ENCODE measurements at regions not wholly inside any gene's neighbourhood (a gene's known extent, or its start where the extent isn't known, plus 50 kb on each side); places are given as distances from the start of the nearest gene placed in this dataset.

DNA sequence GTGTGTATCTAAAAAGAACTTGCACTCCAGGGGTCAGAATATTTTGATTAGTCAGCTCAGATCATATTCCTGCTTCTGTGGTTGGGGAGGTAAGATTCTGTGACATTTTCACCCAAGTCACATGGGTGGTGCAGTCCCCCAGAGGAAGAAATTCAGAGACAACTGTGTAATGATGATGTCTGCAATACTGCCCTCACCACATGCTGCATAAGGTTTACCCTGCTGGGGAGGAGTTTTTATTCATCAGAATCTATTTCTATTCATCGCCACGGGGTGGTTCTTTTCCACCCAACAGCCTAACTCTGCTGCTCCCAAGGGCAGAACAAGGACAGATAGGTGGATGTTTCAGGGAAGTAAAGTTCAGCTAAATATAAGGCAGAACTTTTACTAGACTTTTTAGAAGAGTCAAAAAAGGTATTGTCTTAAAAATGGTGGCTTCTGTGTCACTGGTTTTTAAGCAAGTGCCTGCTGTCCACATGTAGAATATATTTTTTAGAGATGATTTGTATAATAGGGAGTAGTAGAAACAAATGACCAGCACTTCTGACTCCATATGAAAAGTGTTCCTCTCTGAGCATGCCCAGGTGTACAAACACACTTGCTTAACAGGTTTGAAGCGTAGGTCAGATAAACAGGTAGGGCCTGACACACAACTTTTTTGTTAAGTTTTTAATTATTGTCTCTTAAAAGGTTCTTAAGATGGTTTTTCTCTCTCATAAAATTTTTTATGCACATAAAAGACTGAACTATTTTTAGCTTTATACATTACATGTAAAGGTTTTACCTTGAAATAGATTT is 352.7 kb downstream of the LRRC70 start:
- DNase-seq (ENCODE audit: low read depth), result no peak
- no peak overlapping the region for H3K4me3 ChIP-seq (ENCODE audit: low read length)
- TF ChIP-seq, protein P1, sequence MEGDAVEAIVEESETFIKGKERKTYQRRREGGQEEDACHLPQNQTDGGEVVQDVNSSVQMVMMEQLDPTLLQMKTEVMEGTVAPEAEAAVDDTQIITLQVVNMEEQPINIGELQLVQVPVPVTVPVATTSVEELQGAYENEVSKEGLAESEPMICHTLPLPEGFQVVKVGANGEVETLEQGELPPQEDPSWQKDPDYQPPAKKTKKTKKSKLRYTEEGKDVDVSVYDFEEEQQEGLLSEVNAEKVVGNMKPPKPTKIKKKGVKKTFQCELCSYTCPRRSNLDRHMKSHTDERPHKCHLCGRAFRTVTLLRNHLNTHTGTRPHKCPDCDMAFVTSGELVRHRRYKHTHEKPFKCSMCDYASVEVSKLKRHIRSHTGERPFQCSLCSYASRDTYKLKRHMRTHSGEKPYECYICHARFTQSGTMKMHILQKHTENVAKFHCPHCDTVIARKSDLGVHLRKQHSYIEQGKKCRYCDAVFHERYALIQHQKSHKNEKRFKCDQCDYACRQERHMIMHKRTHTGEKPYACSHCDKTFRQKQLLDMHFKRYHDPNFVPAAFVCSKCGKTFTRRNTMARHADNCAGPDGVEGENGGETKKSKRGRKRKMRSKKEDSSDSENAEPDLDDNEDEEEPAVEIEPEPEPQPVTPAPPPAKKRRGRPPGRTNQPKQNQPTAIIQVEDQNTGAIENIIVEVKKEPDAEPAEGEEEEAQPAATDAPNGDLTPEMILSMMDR (conservative IDR thresholded peaks at IDR 0.05; ENCODE audit: low read length), result no peak

DNA sequence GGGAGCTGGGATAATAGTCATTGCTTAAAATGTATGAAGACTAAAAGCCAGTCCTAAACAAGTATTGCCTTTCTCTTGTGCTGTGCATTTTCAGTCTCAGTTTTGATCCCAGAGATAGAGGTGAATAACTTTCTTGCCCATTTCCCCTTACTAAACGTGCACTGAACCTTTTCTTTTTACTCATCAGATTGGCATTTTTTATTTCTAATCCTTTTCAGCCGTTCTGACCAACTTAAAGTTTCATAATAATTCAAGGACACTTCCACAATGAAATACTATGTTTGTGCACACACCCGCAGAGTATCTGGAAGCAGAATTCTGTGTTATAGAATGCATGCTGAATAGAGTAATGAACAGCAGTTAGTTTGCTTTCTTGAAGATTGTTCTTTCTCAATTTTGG is 343.6 kb downstream of the LRRC70 start:
- H3K4me3 ChIP-seq (ENCODE audit: low read length), result no peak overlapping the region
- TF ChIP-seq, protein P1 (conservative IDR thresholded peaks at IDR 0.05; ENCODE audit: low read length), result no peak
- no peak for DNase-seq (ENCODE audit: low read depth)

DNA sequence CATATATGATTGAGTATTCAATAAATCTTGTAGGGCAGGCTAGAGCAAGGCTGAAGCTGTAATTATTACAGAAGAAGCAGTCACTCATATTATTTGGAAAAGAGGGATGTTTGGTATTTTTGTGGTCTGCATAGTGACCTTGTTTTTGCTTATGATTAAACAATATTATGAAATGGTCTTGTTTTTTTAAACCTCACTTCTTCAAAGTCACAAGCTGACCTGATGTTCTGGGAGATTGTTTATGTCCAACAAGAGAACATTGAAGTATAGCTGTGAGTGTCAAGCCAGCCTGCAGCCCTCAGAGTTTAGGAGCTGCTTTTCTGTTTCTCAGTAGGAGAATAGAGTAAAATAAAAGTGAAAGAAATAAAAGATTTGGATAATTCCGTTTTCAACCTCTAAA is 342.2 kb downstream of the LRRC70 start:
- no peak overlapping the region for H3K4me3 ChIP-seq (ENCODE audit: low read length)
- TF ChIP-seq, protein P1 (conservative IDR thresholded peaks at IDR 0.05; ENCODE audit: low read length), result no peak
- no peak for DNase-seq (ENCODE audit: low read depth)

DNA sequence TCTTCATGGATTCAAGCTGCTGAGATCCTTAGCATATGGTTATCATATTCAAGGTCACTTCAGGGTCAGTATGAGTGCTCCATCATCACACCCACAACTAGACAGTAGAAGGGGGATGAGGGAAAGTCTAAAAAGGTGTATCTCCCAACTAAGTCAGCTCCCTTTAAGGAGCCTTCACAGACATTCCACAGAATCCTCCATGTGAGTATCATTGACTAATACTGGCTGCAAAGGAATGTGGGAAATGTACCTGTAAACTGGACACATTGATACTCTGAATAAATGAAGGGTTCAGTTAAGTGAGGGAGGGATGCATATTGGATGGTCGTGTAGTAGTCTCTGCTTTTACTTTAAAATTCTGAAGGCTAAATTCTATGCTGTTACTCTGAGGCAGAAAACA is 330.7 kb downstream of the LRRC70 start:
- TF ChIP-seq, protein P1 (conservative IDR thresholded peaks at IDR 0.05; ENCODE audit: low read length), result no peak
- DNase-seq (ENCODE audit: low read depth), result no peak
- H3K4me3 ChIP-seq (ENCODE audit: low read length), result no peak overlapping the region

DNA sequence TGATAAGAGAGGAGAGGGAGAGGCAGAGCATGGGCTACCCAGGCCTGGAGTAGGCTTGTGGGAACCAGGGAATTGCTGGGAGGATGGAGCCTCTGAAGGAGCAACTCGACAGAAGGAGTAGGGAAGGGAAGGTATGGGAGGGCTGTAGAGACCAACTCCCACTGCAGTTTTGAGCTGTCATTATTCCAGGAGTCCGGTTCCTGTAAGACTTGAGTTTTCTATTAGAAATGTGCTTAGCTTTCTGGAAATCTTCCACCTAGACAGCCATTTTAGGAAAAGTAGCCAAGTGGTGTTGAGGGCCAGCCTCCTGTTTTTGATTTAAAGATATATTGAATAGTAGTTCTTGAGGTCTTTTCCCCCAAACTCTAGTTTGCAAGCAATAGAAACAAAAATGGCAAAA is 323.5 kb downstream of the LRRC70 start:
- TF ChIP-seq, protein P1 (conservative IDR thresholded peaks at IDR 0.05; ENCODE audit: low read length), result no peak
- no peak overlapping the region for H3K4me3 ChIP-seq (ENCODE audit: low read length)
- no peak for DNase-seq (ENCODE audit: low read depth)

DNA sequence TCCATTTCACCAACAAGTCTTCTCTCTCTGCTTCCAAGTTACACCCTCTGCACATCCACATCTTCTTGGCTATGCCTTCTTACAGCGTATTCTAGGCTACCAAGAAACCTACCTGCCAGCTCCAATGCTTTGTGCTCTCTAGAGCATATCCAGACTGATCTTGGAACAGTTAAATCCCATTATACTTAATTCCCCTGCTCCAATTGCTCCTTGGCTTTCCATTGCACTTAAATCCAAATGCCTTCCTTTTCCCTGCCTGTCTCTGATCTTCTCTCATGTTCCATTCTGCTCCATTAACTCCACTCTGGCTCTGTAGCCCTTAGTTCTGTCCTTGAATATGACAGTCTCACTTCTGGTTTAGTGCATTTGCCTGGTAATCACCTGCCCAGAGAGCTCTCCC is 322.4 kb downstream of the LRRC70 start:
- TF ChIP-seq, protein P1 (conservative IDR thresholded peaks at IDR 0.05; ENCODE audit: low read length), result no peak
- no peak overlapping the region for H3K4me3 ChIP-seq (ENCODE audit: low read length)
- no peak for DNase-seq (ENCODE audit: low read depth)

DNA sequence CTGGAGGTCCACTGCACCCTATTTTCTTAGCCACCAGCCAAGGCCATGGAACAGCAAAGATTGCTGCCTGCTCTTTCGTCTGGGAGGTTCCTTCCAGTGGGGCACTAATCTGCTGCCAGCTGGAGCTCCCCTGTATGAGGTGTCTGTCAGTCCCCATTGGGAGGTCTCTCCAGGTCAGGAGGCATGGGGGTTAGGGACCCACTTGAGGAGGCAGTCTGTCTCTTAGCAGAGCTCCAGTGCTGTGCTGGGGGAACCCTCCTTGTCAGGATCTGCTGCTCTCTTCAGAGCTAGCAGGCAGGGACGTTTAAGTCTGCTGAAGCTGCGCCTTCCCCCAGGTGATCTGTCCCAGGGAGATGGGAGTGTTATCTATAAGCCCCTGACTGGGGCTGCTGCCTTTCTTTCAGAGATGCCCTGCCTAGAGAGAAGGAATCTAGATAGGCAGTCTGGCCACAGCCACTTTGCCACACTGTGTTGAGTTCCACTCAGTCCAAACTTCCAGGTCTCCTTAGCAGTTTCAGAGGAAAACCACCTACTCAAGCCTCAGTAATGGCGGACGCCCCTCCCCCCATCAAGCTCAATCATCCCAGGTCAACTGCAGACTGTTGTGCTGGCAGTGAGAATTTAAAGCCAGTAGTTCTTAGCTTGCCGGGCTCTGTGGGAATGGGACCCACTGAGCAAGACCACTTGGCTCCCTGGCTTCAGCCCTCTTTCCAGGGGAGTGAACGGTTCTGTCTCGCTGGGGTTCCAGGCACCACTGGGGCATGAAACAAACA is 317.7 kb downstream of the LRRC70 start:
- no peak for DNase-seq (ENCODE audit: low read depth)
- TF ChIP-seq, protein P1 (conservative IDR thresholded peaks at IDR 0.05; ENCODE audit: low read length), result no peak
- H3K4me3 ChIP-seq (ENCODE audit: low read length), result no peak overlapping the region

All from AG10803 (cell line).